NCI-H2029 treated with DMSO at 0.1 percent for 48 hours (cell line): ENCODE measurements at regions not wholly inside any gene's neighbourhood (a gene's known extent, or its start where the extent isn't known, plus 50 kb on each side); places are given as distances from the start of the nearest gene placed in this dataset.

ENCODE experiments used
- DNase-seq: peaks from one replicate; lab custom pipeline; 2025; lab: John Stamatoyannopoulos, UW

GRCh38 chr3:28903171-28903601 lies 377.7 kb upstream of the RBMS3 start:
- no peak for DNase-seq

GRCh38 chr3:28905798-28906197 lies 375.1 kb upstream of the RBMS3 start:
- DNase-seq, result no peak

GRCh38 chr3:28906561-28907310 lies 374.1 kb upstream of the RBMS3 start:
- DNase-seq, result no peak

- no peak for DNase-seq
Observed at GRCh38 chr3:28907616-28908015, 373.3 kb upstream of the RBMS3 start.

GRCh38 chr3:28912120-28912885 lies 368.6 kb upstream of the RBMS3 start:
- no peak for DNase-seq

- no peak for DNase-seq
Observed at GRCh38 chr3:28915741-28916500, 364.9 kb upstream of the RBMS3 start.

GRCh38 chr3:28916713-28917499 lies 364.0 kb upstream of the RBMS3 start:
- no peak for DNase-seq

GRCh38 chr3:28917895-28918475 lies 362.9 kb upstream of the RBMS3 start:
- DNase-seq, result no peak

GRCh38 chr3:28922376-28922775 lies 358.5 kb upstream of the RBMS3 start:
- no peak for DNase-seq

- no peak for DNase-seq
Observed at GRCh38 chr3:28923994-28924393, 356.9 kb upstream of the RBMS3 start.

- no peak for DNase-seq
Observed at GRCh38 chr3:28924744-28925360, 356.0 kb upstream of the RBMS3 start.

GRCh38 chr3:28933337-28933736 lies 347.5 kb upstream of the RBMS3 start:
- no peak for DNase-seq

- DNase-seq, result no peak
Observed at GRCh38 chr3:28934126-28934813, 346.6 kb upstream of the RBMS3 start.

- DNase-seq, result no peak
Observed at GRCh38 chr3:28935146-28935545, 345.7 kb upstream of the RBMS3 start.

GRCh38 chr3:28936154-28936553 lies 344.7 kb upstream of the RBMS3 start:
- no peak for DNase-seq

- DNase-seq, result no peak
Observed at GRCh38 chr3:28940530-28940929, 340.3 kb upstream of the RBMS3 start.

GRCh38 chr3:28940994-28941393 lies 339.9 kb upstream of the RBMS3 start:
- no peak for DNase-seq

- DNase-seq, result no peak
Observed at GRCh38 chr3:28947061-28947460, 333.8 kb upstream of the RBMS3 start.

GRCh38 chr3:28947751-28948150 lies 333.1 kb upstream of the RBMS3 start:
- DNase-seq, result no peak

- no peak for DNase-seq
Observed at GRCh38 chr3:28948685-28949084, 332.2 kb upstream of the RBMS3 start.
